ENCODE measurements at regions not wholly inside any gene's neighbourhood (a gene's known extent, or its start where the extent isn't known, plus 50 kb on each side); places are given as distances from the start of the nearest gene placed in this dataset.

DNA sequence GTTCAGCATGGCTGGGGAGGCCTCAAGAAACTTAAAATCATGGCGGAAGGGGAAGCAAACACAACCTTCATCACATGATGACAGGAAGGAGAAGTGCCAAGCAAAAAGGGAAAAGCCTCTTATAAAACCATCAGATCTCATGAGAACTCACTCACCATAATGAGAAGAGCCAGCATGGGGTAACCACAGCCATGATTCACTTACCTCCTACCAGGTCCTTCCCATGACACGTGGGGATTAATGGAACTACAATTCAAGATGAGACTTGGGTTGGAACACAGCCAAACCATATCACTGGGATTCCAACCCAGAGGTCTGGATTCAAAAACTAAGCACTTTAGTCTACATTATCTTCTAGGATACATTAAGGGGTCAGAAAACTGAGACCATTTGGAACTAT, 609.6 kb upstream of the SPANXN1 start:
- CTCF ChIA-PET = no interaction called here
- H3K27ac Mint-ChIP-seq (ENCODE audit: unreplicated experiment) = no peak overlapping the region
- no peak for TF ChIP-seq CTCF (IDR thresholded peaks at IDR 0.05; ENCODE audit: unreplicated experiment)
- H3K27me3 Mint-ChIP-seq (ENCODE audit: unreplicated experiment) = no peaks in the 10 kb centered on the region
- H3K4me3 Mint-ChIP-seq (ENCODE audit: low read depth, unreplicated experiment) = no peak overlapping the region
- no TSS peak for BruUV-seq (replicated peaks)
- H3K9me3 Mint-ChIP-seq (ENCODE audit: low read depth, unreplicated experiment) = no peaks in the 10 kb centered on the region
- H3K4me1 Mint-ChIP-seq (ENCODE audit: low read depth, unreplicated experiment) = peaks cover 21% of the 10 kb centered on the region
- intact Hi-C loops (cut with micrococcal nuclease; ENCODE audit: unreplicated experiment) = no loop called here
- no peaks in the 10 kb centered on the region for H3K36me3 Mint-ChIP-seq (ENCODE audit: insufficient read depth, unreplicated experiment)
- no peak for DNase-seq

GRCh38 chrX:144648788-144649187, 598.5 kb upstream of the SPANXN1 start:
- no peak for DNase-seq
- TF ChIP-seq CTCF (IDR thresholded peaks at IDR 0.05; ENCODE audit: unreplicated experiment) = no peak
- Mint-ChIP-seq H3K27ac (ENCODE audit: unreplicated experiment) (no peak overlapping the region), H3K36me3 (ENCODE audit: insufficient read depth, unreplicated experiment) (no peaks in the 10 kb centered on the region), H3K4me1 (ENCODE audit: low read depth, unreplicated experiment) (no peaks in the 10 kb centered on the region), H3K4me3 (ENCODE audit: low read depth, unreplicated experiment) (no peak overlapping the region), H3K9me3 (ENCODE audit: low read depth, unreplicated experiment) (no peaks in the 10 kb centered on the region), H3K27me3 (ENCODE audit: unreplicated experiment) (no peaks in the 10 kb centered on the region)
- intact Hi-C loops (cut with micrococcal nuclease; ENCODE audit: unreplicated experiment) = no loop called here
- CTCF ChIA-PET = no interaction called here
- BruUV-seq (replicated peaks) = no TSS peak

DNA sequence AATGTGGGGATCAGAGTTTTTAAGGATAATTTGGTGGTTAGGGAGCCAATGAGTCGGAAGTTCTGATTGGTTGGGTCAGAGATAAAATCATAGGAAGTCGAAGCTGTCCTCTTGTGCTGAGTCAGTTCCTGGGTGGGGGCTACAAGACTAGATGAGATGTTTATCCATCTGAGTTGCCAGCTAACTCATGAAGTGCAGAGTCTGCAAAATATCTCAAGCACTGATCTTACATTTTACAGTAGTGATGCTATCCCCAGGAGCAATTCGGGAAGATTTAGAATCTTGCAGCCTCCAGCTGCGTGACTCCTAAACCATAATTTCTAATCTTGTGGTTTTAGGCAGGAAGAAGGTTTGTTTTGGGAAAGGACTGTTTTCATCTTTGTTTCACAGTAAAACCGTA, 565.8 kb upstream of the SPANXN1 start:
- no peaks in the 10 kb centered on the region for H3K36me3 Mint-ChIP-seq (ENCODE audit: insufficient read depth, unreplicated experiment)
- no peak for TF ChIP-seq CTCF (IDR thresholded peaks at IDR 0.05; ENCODE audit: unreplicated experiment)
- intact Hi-C loops (cut with micrococcal nuclease; ENCODE audit: unreplicated experiment) = no loop called here
- CTCF ChIA-PET = interaction anchor here (0.5 kb wide), 1 partner anchor 173 kb away, joined by 3 read pairs; no protein-coding TSS in a partner anchor
- H3K27me3 Mint-ChIP-seq (ENCODE audit: unreplicated experiment) = no peaks in the 10 kb centered on the region
- BruUV-seq (replicated peaks) = no TSS peak
- H3K4me3 Mint-ChIP-seq (ENCODE audit: low read depth, unreplicated experiment) = no peak overlapping the region
- no peaks in the 10 kb centered on the region for H3K4me1 Mint-ChIP-seq (ENCODE audit: low read depth, unreplicated experiment)
- no peak overlapping the region for H3K27ac Mint-ChIP-seq (ENCODE audit: unreplicated experiment)
- no peaks in the 10 kb centered on the region for H3K9me3 Mint-ChIP-seq (ENCODE audit: low read depth, unreplicated experiment)
- DNase-seq = no peak

DNA sequence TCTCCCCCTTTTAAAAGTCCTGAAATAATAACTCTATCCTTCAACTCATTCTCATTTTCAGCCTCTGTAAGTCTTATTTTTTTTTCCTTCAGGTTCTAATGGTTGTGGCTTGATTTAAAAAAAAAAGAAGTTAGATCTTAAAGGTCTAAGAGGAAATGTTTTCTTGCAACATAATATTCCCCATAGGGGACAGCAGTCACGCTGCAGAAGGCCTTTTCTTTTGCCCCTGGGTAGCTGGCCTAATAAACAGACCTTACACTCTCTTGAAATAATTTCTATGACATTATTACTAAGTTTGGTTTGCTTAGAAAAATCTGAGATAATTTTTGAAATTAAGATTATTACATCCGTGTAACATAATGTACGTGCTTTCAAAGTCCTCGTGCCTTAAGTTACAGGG, 564.1 kb upstream of the SPANXN1 start:
- BruUV-seq (replicated peaks) = no TSS peak
- H3K36me3 Mint-ChIP-seq (ENCODE audit: insufficient read depth, unreplicated experiment) = no peaks in the 10 kb centered on the region
- H3K4me1 Mint-ChIP-seq (ENCODE audit: low read depth, unreplicated experiment) = no peaks in the 10 kb centered on the region
- TF ChIP-seq CTCF (IDR thresholded peaks at IDR 0.05; ENCODE audit: unreplicated experiment) = no peak
- H3K27me3 Mint-ChIP-seq (ENCODE audit: unreplicated experiment) = no peaks in the 10 kb centered on the region
- DNase-seq = no peak
- intact Hi-C loops (cut with micrococcal nuclease; ENCODE audit: unreplicated experiment) = no loop called here
- H3K4me3 Mint-ChIP-seq (ENCODE audit: low read depth, unreplicated experiment) = no peak overlapping the region
- no peak overlapping the region for H3K27ac Mint-ChIP-seq (ENCODE audit: unreplicated experiment)
- CTCF ChIA-PET = no interaction called here
- no peaks in the 10 kb centered on the region for H3K9me3 Mint-ChIP-seq (ENCODE audit: low read depth, unreplicated experiment)

DNA sequence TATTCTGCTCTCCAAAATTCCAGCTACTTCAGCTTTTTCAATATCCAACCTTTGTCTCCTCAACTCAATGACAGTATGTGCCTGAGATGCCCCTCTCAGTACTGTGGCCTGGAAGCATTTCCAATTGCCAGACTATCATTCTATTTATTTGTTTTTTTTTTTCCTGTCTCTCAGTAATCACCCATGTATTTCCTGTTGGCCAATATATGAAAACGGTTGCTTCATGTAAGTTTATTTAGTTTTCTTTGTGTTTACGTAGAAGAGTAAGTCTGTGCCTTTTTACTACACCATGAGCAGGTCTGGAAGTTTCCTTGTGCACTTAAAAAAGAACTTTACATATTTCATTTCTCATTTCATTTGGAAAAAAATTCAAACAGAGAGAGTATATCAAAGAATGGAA, 537.5 kb upstream of the SPANXN1 start:
- BruUV-seq (replicated peaks) = no TSS peak
- Mint-ChIP-seq H3K27me3 (ENCODE audit: unreplicated experiment) (no peaks in the 10 kb centered on the region), H3K36me3 (ENCODE audit: insufficient read depth, unreplicated experiment) (no peaks in the 10 kb centered on the region), H3K9me3 (ENCODE audit: low read depth, unreplicated experiment) (peaks cover 7% of the 10 kb centered on the region), H3K27ac (ENCODE audit: unreplicated experiment) (no peak overlapping the region), H3K4me3 (ENCODE audit: low read depth, unreplicated experiment) (no peak overlapping the region), H3K4me1 (ENCODE audit: low read depth, unreplicated experiment) (no peaks in the 10 kb centered on the region)
- TF ChIP-seq CTCF (IDR thresholded peaks at IDR 0.05; ENCODE audit: unreplicated experiment) = no peak
- intact Hi-C loops (cut with micrococcal nuclease; ENCODE audit: unreplicated experiment) = no loop called here
- DNase-seq = no peak
- CTCF ChIA-PET = no interaction called here

All from Calu3 (cell line).